GM18951 (cell line): ENCODE measurements at regions not wholly inside any gene's neighbourhood (a gene's known extent, or its start where the extent isn't known, plus 50 kb on each side); places are given as distances from the start of the nearest gene placed in this dataset.

Experiments used
- POLR2A ChIP-seq: IDR thresholded peaks from 4 replicates; pipeline ENCODE4 v1.6.1; 2011; ENCODE audit warnings: mild to moderate bottlenecking; ENCODE audit not compliant: insufficient read length, insufficient read depth; ENCODE audit errors: extremely low read depth
- in situ Hi-C: fragments of 300-500 bp; cut with MboI; formaldehyde crosslinking; loops from one replicate; pipeline ENCODE4 v1.12.0; 2022; ENCODE audit warnings: low sequenced_read_pairs, mixed read lengths, inconsistent platforms; ENCODE audit not compliant: unreplicated experiment

DNA sequence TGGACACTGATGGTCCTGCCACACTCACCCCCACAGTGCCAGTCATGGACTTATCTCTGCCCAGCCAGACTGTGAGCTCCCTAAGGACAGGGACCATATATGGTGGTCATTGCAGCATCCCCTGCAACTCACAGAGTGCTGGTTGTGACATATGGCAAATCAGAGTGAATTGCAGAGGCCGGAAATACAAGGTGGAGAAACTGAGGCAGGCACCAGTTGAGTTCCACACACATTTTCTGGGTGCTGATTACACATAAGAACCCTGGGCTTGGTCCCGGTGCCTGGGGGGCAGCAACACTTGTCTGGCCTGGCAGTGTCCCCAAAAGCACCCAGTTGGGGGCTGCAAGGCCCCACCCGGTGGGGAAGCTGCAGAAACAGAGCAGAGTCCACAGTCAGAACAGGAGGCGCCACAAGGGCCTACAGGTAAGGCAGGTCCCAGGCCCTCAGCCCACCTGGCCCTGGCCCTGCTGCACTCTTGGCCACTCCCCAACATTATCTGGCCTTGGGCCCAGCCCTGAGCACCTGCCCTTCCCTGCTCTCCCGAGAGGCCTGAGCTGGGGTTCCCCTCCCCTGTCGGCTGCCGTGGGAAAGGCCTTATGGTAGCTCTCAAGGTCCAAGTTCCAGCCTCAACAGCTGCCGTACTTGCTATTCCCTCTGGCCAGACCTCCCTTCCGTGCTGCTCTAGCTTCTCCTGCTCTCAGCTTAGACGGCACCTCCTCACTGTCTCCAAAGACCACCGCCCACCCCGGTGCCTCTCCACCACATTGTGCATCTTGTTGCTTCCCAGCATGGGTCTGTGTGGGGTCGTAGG, 140.8 kb upstream of the PTPN1 start:
- no peak for TF ChIP-seq POLR2A
- in situ Hi-C loops, result no loop called here

DNA sequence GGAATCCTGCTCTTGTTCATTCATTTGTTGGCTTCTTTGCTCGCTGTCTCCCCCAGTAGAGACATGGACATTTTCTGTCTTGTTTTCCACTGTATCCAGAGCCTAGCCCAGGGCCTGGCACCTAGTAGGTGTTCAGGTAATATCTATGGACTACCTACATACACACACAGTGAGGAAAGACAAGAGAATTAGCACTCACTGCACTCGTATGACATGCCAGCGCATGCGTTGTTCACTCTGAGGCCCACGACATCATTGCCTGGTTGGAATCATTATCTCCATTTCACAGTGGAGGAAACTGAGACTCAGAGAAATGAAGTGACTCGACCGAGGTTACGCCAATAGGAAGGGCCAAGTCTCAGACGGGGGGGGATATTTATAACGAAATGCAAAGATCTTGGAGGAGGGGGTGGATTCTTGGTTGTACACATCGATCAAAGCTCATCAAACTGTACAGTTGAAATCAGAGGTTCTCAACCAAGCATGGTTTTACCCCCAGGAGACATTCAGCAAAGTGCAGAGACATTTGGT, 140.1 kb upstream of the PTPN1 start:
- TF ChIP-seq POLR2A, result no peak
- in situ Hi-C loops, result no loop called here

DNA sequence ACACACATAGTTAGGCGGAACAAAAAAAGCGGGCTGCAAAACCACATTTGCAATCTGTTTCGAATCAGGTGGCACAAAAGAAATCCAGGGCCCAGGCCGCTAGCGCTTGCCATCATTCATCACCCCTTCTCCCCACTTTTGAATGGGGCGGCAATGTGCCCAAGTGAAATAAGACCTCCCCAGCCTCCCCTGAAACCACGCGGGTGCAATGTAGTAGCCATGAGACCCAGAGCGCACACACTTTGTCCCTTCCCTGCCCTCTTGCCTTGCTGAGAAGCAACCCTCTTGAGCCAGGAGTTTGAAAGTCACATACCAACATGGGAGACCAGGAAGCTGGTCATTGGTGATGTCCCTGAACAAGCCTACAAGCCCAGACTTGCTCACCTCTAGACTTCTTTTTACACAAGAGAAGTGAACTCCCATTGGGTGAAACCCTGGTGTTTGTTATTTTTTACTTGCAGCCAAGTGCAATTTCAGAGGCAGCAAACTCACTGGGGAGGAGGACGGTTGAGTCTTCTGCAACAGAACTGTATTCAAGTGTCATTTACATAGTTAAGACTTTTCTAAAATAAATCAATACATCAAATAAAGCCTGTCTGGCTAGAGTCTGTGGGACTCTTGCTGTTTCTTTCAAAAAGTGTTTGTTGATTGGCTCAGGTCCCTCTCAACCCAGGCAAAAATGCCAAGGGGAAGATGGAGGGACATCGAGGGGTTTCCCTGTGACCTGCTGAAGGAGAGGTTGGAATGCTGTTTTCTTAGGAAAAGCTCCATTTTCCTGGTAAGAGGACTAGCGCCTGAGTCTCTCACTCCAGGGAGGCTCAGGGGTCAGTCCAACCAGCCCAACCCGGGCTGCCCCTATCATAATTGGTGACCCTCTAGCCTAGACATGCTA, 138.1 kb upstream of the PTPN1 start:
- in situ Hi-C loops, result no loop called here
- no peak for TF ChIP-seq POLR2A

DNA sequence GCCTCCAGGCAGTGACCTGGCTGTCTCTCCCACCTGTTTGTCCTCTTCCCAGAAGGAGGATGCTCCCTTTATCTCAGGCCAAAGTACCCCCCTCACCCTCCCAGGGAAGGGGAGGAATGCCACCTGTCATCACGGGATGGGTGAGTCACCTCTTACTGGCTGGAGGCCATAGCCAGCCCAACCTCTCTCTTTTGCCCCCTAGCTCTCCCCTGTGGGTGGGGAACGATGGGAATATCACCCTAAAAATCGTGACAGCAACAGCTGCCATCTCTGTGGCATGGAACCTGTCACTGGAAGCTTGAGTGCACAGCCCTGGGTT, 137.5 kb upstream of the PTPN1 start:
- no peak for TF ChIP-seq POLR2A
- in situ Hi-C loops, result no loop called here

DNA sequence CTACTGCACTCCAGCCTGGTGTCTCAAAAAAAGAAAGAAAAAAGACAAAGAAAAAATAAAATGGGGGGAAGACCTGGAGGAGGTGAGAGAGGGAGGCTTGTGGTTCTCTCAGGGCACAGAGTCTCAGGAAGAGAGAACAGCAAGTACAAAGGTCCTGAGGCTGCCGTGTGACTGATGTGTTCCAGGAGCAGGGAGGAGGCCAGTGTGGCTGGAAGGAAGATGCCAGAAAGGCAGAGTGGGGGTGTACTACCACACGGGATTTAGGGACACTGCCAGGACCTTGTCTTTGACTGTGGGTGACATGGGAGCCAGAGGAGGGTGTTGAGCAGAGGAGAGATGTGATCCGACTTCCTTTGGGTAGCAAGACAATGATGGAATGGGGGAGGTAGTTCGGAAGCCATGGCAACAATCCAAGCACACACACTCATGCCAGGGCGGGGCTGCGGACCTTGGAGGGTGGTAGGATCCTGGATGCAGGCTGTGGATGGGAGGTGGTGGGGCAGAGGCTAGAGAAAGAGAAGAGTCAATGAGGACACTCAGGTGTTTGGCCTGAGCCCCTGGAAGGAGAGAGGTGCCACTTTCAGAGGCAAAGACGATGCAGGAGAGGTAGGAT, 136.4 kb upstream of the PTPN1 start:
- in situ Hi-C loops, result no loop called here
- TF ChIP-seq POLR2A, result no peak

DNA sequence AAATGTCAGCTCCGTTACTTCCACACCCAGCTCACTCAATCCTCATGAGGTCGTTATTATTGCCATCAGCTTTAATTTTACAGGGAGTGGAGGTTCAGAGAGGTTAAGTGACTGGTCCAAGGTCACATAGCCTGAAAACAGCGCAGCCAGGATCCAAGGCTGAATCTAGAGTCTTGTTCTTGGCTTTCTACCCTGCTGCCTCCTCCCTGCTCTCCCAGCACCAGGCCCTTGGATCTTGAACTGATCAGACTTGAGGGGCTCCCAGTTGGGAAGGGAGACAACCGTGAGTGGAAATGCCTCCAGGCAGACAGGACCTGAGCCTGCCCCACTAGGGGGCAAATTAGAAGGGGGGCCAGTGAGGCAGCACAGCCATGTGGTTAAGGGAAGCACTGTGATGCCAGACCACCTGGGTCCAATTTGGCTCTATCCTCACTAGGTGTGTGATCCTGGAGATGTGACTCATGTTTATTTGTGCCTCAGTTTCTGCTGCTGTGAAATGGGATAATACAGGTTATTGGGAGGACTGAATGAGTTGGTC, 135.6 kb upstream of the PTPN1 start:
- in situ Hi-C loops, result no loop called here
- TF ChIP-seq POLR2A, result no peak

DNA sequence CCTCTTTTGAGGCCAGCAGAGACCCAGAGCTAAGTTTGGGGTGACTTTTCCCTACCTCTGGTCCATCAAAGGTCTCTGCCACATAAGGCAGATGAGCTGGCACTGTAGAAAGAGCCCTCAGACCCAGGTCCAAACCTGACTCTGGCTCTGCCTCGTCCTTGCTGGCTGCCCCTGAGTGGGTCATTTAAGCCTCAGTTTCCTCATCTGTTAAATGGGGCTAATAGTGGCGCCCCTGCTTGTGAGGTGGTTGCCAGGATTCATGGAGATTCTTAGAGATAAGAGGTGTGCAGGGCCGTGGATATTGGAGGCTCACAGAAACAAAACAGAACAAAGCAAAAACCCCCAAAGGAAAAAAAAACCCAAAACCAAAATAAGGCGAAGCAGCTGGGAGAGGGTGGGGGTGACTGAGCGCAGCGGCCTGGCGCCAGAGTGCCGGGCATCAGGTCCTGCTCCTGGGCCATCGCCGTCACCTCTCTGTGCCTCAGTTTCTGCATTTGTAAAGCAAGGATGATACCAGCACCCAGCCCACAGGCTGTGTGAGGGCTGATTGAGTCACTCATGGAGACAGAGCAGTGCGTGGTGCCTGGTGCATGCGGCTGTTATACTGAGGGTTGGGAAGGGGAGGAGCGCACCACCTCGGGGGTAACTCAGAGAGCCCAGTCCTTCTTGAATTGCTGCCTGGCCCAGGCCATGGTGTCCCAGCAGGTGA, 133.8 kb upstream of the PTPN1 start:
- in situ Hi-C loops, result no loop called here
- no peak for TF ChIP-seq POLR2A

DNA sequence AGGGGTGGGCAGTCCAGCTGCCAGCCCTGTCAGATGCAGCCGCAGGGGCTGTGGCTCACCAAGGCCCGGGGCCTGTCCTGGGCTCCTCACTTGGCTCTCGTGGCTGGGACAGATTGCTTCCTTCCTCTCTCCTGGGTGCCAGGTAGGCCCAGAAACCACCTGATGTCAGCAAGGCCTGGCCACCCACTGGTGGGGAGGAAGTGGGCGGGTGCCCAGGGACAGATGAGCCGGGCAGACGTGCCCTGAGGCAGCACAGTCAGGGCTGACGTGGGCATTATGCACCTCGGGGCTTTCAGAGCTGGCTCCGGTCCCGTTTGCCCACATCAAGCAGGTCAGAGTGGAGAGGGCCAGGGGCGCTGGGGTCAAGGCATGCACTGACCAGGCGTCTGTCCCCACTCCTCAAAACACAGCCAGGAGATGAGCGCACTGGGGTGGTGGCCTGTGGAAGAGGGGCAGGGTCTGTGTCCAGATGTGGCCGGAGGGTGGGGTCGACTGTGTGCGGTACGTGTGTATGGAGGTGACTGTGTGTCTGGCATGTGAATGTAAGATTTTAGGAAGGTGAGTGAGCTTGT, 133.2 kb upstream of the PTPN1 start:
- TF ChIP-seq POLR2A, result no peak
- in situ Hi-C loops, result no loop called here

DNA sequence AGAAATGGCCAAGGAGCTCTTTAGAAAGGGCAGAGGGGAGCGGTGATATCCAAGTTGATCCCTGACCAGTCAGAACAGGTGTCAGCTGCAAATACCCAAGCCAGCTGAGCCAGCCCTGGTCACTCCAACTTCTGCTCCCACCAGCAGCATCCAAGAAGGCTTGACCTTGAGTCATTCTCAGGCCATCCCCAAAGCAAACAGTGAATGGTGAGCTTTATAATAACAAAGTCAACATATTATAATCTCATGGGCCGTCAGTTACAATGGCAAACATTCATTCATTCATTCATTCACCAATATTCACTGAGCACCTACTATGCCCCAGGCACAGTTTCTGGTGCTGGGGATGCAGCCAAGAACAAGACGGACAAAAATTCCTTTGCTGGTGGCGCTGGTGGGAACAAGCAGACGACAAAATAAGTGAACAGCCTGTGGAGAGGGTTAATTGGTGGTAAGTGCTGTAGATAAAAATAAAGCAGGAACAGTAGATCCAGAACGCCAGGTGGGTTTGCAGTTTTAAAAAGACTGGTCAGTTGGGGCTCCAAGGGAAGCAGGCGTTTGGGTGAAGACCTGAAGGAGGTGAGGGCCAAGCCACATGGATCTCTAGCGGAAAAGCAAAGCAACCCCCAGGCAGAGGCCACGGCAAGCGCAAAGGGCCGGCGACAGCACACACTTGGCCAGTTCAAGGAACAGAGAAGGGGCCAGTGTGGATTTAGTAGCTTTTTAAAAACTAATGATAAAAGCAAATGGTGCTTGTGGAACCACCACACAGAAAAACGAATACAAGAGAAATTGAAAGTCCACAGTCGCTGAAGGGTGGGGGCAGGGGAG, 131.8 kb upstream of the PTPN1 start:
- in situ Hi-C loops, result no loop called here
- TF ChIP-seq POLR2A, result no peak

DNA sequence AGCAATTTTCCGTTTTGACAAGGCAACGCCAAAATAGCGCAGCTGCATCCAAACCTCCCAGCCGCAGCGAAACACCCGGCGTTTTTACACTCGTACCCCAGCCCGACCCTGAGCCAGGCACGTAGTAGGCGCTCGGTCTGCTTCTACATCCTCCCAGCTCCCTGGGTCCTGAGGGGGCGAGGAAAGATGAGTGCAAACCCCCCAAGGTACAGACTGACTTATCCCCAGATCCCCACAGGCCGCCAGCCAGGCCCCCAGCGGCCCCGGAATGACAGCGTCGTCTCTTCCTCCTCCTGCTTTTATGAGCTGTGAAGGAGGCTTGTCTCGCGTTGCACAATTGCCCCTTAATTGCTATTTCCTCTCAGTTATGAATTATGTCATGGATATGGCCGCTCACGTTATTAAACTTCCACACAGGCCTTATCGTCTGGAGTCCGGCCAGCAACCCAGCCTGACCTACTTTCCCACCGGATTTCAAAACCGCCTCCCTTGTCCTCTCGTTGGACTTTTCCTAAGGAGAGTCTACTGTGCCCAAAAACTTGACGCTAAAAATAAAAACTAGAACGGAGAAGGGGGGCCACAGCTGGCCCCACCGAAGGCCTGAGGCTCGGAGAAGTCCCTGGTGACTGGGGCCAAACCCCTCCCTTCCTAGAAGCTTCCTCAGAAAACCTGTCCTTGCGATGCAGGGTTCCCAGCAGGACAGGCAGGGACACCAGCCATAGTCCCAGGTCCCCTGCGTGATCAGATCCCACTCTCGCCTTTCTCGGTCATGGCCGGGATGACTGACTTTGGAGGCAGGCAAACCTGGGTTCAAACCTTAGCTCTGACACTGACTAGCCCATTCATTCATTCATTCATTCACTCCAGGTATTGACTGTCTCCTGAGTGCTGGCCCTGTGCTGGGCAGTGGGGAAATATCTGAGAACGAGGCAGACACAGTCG, 130.9 kb upstream of the PTPN1 start:
- no peak for TF ChIP-seq POLR2A
- in situ Hi-C loops, result no loop called here

DNA sequence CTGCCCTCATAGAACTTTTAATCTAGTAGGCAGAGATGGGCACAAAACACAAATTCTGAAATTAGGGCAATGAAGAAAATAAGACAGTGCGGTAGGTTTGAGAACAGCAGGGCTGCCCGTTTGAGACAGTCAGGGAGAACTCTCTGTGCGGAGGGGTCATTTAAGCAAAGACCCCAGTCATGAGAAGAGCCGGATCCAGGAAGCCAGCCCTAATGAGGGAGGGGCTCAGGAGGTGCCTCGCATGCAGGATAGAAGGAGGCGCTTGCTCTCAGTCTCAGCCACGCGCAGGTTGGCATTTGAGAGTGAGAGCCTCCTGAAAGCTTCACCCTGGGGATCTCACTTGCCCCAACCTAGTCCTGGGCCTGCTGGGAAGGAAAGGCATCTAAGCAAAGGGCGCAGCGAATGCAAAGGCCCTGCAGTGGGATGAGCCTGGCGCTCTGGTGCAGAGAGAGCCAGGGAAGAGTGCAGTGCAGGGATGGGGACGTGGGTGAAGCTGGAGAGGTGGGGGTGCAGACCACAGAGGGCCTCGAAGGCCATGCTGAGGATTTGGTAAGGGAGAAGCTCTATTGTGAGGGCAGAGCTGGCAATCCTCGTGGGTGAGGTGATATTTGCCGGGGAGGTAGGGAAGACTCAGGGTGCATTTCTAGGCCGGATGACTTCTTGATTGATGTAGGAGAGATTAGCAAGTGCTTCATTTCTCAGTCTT, 130.0 kb upstream of the PTPN1 start:
- in situ Hi-C loops, result no loop called here

More for the DNA sequence above, 130.0 kb upstream of the PTPN1 start:
- TF ChIP-seq POLR2A, result no peak
